ENCODE measurements at regions not wholly inside any gene's neighbourhood (a gene's known extent, or its start where the extent isn't known, plus 50 kb on each side); places are given as distances from the start of the nearest gene placed in this dataset.
"Not testable (repeated sequence)": the region's sequence is repeated elsewhere in the genome, so short reads cannot be mapped to it uniquely, and the experiment has no call there.

GRCh38 chr18:57879924-57880323, 76.8 kb upstream of the ATP8B1 start:
- DNase-seq, result not testable (repeated sequence)

- DNase-seq, result no peak
Measured at GRCh38 chr18:57869221-57869620, 66.1 kb upstream of the ATP8B1 start.

GRCh38 chr18:57866355-57866754, 63.2 kb upstream of the ATP8B1 start:
- no peak for DNase-seq

- no peak for DNase-seq
Measured at GRCh38 chr18:57864615-57865121, 61.6 kb upstream of the ATP8B1 start.

- no peak for DNase-seq
Measured at GRCh38 chr18:57863706-57864105, 60.6 kb upstream of the ATP8B1 start.

GRCh38 chr18:57859314-57859713, 56.2 kb upstream of the ATP8B1 start:
- DNase-seq, result no peak

GRCh38 chr18:57856557-57857280, 53.6 kb upstream of the ATP8B1 start:
- DNase-seq, result peak; percentile 81

GRCh38 chr18:57856128-57856527, 53.0 kb upstream of the ATP8B1 start:
- no peak for DNase-seq

- no peak for DNase-seq
Measured at GRCh38 chr18:57855551-57855950, 52.4 kb upstream of the ATP8B1 start.

- no peak for DNase-seq
Measured at GRCh38 chr18:57854726-57855125, 51.6 kb upstream of the ATP8B1 start.

- DNase-seq, result no peak
Measured at GRCh38 chr18:57853864-57854263, 50.7 kb upstream of the ATP8B1 start.

- DNase-seq, result no peak
Measured at GRCh38 chr18:57853133-57853532, 50.0 kb upstream of the ATP8B1 start.

Data from NCI-H1436 treated with DMSO at 0.1 percent for 48 hours (cell line).